HL-60 (cell line): ENCODE measurements at regions not wholly inside any gene's neighbourhood (a gene's known extent, or its start where the extent isn't known, plus 50 kb on each side); places are given as distances from the start of the nearest gene placed in this dataset.

Source experiments
- DNase-seq, 2 experiments: peaks; one replicate each; pipeline ENCODE4 v3.0.0-alpha.2; 2010 to 2020; ENCODE audit warnings: low read depth in 1 of 2, low spot score in 1 of 2
- H3K27ac ChIP-seq: fragments of 250-450 bp; sonication (Bioruptor Pico); replicated peaks from 2 replicates; pipeline ENCODE4 v1.5.1; 2020; ENCODE audit warnings: mild to moderate bottlenecking, moderate library complexity
- H3K27me3 ChIP-seq: fragments of 250-450 bp; sonication (Bioruptor Pico); 2 replicates; pipeline ENCODE4 v1.5.1; 2021; ENCODE audit warnings: mild to moderate bottlenecking, moderate library complexity; ENCODE audit not compliant: insufficient read depth, poor library complexity, severe bottlenecking
- H3K4me3 ChIP-seq: replicated peaks from 2 replicates; pipeline ENCODE4 v1.5.1; 2011; ENCODE audit warnings: mild to moderate bottlenecking, control low read depth, low read length; ENCODE audit not compliant: insufficient read depth
- CTCF ChIP-seq: IDR thresholded peaks from one replicate; pipeline ENCODE4 v1.5.1; 2011; ENCODE audit warnings: low read length, control low read depth, inconsistent platforms; ENCODE audit not compliant: insufficient read depth
- GABPA ChIP-seq: IDR thresholded peaks from 2 replicates; pipeline ENCODE4 v1.6.1; 2012; ENCODE audit warnings: low read depth
- POLR2AphosphoS5 ChIP-seq: IDR thresholded peaks from 2 replicates; pipeline ENCODE4 v1.6.1; 2012; ENCODE audit warnings: low read depth
- SPI1 ChIP-seq: IDR thresholded peaks from 2 replicates; pipeline ENCODE4 v1.6.1; 2012; ENCODE audit warnings: low read depth, mild to moderate bottlenecking, borderline replicate concordance
- TF ChIP-seq, protein P1 (sequence below): IDR thresholded peaks from 2 replicates; pipeline ENCODE4 v1.6.1; 2012; ENCODE audit warnings: low read depth; ENCODE audit not compliant: insufficient replicate concordance

- DNase-seq = no peak
- Histone ChIP-seq H3K4me3 (no peak overlapping the region), H3K27ac (no peak overlapping the region), H3K27me3 (no peaks in the 10 kb centered on the region)
- TF ChIP-seq, protein P1, sequence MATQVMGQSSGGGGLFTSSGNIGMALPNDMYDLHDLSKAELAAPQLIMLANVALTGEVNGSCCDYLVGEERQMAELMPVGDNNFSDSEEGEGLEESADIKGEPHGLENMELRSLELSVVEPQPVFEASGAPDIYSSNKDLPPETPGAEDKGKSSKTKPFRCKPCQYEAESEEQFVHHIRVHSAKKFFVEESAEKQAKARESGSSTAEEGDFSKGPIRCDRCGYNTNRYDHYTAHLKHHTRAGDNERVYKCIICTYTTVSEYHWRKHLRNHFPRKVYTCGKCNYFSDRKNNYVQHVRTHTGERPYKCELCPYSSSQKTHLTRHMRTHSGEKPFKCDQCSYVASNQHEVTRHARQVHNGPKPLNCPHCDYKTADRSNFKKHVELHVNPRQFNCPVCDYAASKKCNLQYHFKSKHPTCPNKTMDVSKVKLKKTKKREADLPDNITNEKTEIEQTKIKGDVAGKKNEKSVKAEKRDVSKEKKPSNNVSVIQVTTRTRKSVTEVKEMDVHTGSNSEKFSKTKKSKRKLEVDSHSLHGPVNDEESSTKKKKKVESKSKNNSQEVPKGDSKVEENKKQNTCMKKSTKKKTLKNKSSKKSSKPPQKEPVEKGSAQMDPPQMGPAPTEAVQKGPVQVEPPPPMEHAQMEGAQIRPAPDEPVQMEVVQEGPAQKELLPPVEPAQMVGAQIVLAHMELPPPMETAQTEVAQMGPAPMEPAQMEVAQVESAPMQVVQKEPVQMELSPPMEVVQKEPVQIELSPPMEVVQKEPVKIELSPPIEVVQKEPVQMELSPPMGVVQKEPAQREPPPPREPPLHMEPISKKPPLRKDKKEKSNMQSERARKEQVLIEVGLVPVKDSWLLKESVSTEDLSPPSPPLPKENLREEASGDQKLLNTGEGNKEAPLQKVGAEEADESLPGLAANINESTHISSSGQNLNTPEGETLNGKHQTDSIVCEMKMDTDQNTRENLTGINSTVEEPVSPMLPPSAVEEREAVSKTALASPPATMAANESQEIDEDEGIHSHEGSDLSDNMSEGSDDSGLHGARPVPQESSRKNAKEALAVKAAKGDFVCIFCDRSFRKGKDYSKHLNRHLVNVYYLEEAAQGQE = no peak
- TF ChIP-seq SPI1 (no peak), CTCF (no peak), POLR2AphosphoS5 (no peak), GABPA (no peak)
These were observed 266.8 kb downstream of the MAT2B start for GRCh38 chr5:163772241-163772640.

- DNase-seq = no peak
- TF ChIP-seq, protein P1 = no peak
- TF ChIP-seq GABPA (no peak), SPI1 (no peak), CTCF (no peak), POLR2AphosphoS5 (no peak)
- no peaks in the 10 kb centered on the region for H3K27me3 ChIP-seq
- H3K27ac ChIP-seq = no peak overlapping the region
- no peak overlapping the region for H3K4me3 ChIP-seq
These were observed 267.2 kb downstream of the MAT2B start for GRCh38 chr5:163772644-163773043.

DNA sequence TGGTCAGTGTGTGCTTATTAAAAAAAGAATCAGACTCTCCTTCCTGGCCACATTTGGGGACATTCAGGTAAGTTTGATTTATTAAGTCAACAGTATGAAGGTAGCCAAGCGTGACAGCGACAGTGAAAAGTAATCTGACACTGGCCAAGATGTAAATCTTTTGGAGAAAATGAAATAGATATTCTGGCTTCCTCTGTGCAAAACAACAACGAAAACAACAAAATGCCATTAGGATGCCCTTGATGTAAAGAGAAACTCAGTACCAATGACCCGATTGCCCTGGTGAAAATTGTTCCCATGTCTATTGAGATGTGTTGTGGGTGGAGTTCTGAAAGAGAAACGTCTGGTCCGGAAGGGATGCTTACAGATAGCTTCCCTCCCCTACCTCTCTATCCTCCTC, 267.8 kb downstream of the MAT2B start:
- Histone ChIP-seq H3K27ac (no peak overlapping the region), H3K4me3 (no peak overlapping the region), H3K27me3 (no peaks in the 10 kb centered on the region)
- no peak for TF ChIP-seq GABPA
- TF ChIP-seq POLR2AphosphoS5 = no peak
- TF ChIP-seq, protein P1 = no peak
- TF ChIP-seq CTCF = no peak
- TF ChIP-seq SPI1 = no peak
- DNase-seq = no peak
